Stomach (tissue), 4 donors: ENCODE measurements at regions not wholly inside any gene's neighbourhood (a gene's known extent, or its start where the extent isn't known, plus 50 kb on each side); places are given as distances from the start of the nearest gene placed in this dataset.

Experiments
- CTCF ChIP-seq, 7 experiments: fragments of 450-650 bp in 4 of 7; fragments of 200-600 bp in 3 of 7; sonication (generic) in 3 of 7; IDR thresholded peaks; one replicate each; pipeline ENCODE4 v1.5.1; 2016 to 2019; ENCODE audit warnings: antibody characterized with exemption in 7 of 7, control low read depth in 2 of 7, mild to moderate bottlenecking in 1 of 7
- POLR2A ChIP-seq, 4 donors: fragments of 450-650 bp; IDR thresholded peaks; one replicate each; pipeline ENCODE4 v1.6.1; 2016; ENCODE audit warnings: antibody characterized with exemption in 4 of 4, control low read depth in 2 of 4, mild to moderate bottlenecking in 1 of 4, moderate library complexity in 1 of 4

- TF ChIP-seq CTCF (IDR thresholded peaks at IDR 0.05) (no peak), POLR2A (IDR thresholded peaks at IDR 0.05) (no peak)
These were observed 61.6 kb upstream of the ACSL1 start for GRCh38 chr4:184887333-184887732.
